NCI-H774 (cell line): ENCODE measurements at regions not wholly inside any gene's neighbourhood (a gene's known extent, or its start where the extent isn't known, plus 50 kb on each side); places are given as distances from the start of the nearest gene placed in this dataset.
A peak's percentile ranks its signal among the peaks of the same experiment; 100 is the strongest.

Source experiments
- DNase-seq: peaks from one replicate; lab custom pipeline; 2025; lab: John Stamatoyannopoulos, UW

GRCh38 chr9:129506041-129506440, 114.9 kb downstream of the C9orf50 start:
- DNase-seq, result no peak

DNA sequence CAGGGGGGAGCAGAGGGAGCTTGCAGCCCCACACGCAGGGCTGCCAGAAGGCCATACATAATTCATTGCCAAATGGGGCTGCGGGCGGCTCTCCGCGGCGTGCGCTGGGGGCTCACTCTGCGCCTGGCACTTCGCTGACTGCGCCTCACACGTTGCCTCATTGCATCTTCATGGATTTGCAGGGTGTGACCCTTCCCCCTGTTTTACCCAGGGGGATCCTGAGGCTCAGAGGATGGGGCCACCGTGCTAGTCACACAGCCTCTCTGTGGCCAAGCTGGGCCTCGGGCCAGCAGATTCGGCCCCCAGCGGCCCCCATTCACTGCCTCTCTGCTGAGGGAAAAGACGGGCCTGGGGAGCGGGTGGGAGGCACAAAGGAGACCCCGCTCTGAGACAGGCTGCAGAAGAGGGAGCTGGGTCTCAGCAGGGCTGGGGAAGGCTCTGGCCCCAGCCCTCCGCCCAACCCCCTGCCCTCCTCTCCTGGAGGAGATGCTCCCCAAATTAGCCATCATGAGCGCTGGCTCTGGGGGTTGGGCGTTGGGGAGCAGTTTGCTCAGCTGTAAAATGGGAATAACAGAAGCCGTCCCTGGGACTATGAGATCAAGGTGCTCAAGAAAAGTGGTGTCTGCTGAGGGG, 115.5 kb downstream of the C9orf50 start:
- DNase-seq, result no peak

GRCh38 chr9:129504404-129504803, 116.5 kb downstream of the C9orf50 start:
- no peak for DNase-seq

DNA sequence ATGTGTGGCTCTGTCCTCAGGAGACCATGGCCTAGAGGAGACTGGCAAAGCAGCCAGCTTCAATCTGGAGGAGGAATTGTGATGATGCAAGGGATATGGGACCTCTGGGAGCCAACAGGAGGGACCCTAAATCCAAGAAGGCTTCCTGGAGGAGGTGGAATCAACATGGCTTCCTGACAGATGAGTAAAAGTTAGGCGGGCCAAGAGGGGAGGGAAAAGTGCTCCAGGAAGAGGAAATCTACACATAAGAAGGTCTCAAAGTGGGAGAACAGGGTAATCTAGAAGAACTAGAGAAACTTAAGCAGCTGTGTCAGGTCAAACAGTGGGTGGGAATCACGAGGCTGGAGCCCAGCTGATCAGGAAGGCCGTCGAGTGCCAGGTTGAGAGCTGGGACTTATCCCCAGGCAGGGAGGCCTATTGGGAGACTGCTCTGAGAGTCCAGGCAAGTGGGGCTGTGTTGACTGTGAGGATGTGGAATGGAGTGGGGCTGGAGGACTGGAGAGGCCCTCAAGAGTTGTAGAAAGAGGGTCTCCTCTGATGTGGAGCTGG, 119.1 kb downstream of the C9orf50 start:
- DNase-seq, result no peak

- no peak for DNase-seq
Measured at GRCh38 chr9:129500863-129501770, 119.8 kb downstream of the C9orf50 start.

- no peak for DNase-seq
Measured at GRCh38 chr9:129500161-129500862, 120.6 kb downstream of the C9orf50 start.

GRCh38 chr9:129498451-129499384, 122.2 kb downstream of the C9orf50 start:
- no peak for DNase-seq

DNA sequence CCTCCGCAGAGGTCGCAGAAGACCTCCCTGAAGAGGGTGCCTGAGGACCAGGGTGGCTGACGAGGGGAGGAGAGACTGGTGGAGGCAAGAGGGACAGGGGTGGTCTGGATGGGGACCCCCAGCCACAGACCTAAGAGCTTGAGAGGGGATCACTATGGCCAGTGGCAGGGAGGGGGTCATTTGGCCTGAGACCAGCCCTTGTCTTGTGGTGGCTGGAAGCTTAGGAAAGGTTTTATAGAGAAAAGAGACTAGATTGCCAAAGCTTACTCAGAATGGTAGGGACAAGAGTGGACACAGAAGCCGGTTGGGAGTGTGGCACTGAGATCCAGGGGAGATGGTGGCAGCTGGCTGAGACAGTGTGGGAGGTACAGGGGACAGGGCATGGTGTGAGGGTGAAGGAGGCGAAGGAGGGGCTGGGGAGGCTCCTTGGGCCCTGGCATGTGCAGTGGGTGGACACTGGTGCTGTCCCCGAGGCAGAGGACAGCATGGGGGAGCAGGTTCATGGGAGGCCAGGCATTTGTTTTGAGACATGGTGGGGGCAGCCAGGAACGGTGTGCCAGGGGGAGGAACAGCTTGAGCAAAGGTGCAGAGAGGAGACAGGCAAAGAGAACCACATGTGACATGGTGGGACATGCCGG, 123.0 kb downstream of the C9orf50 start:
- DNase-seq, result no peak

- no peak for DNase-seq
Measured at GRCh38 chr9:129497005-129497812, 123.7 kb downstream of the C9orf50 start.

- DNase-seq, result peak; percentile 83
Measured at GRCh38 chr9:129496473-129497004, 124.4 kb downstream of the C9orf50 start.

GRCh38 chr9:129495620-129496472, 125.1 kb downstream of the C9orf50 start:
- DNase-seq, result peak; percentile 93

DNA sequence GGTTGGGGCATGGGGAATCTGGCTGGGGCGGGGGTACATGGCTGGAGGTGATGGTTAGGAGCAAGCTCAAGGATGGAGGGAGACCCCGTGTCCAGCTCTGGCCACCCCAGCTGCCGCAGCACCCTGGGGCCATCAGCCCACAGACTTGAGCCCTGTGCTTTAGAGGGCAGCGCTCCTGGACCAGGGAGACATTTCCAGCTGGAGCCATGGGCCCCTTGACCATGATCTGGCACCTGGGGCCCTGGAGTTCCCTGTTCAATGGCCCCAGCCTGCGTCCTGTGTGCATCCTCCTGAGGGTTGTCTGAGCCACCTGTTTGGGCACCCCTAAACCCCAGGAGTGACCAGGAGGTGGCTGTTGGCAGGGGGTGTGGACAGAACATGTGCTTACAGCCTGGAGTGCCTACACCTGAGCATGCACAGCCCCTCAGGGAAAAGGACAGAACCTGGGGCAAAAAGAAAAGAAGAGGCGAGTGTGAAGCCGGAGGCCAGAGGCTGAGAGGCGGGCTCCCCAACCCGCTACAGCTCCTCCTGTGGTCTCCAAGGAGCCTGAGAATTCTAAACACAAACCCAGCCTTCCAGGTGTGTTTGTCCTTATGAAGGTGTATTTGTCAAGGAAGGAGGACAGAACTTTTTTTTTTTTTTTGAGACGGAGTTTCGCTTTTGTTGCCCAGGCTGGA, 126.7 kb downstream of the C9orf50 start:
- no peak for DNase-seq

DNA sequence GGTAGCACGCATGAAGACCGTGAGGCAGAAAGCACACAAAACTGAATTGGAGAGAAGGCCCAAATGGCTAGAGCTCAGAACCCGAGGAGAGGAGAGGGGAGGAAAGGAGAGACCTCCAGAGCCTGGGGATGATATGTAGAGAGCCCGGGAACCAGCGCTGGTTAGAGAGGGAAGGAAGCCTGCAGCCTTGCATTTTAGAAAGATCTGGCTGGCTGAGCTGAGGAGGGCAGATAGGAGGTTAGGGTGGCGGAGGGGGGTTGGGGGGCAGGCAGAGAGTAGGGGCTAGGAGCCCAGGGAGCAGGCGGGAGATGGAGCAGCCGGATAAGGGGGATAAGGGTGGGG, 127.2 kb downstream of the C9orf50 start:
- DNase-seq, result no peak

DNA sequence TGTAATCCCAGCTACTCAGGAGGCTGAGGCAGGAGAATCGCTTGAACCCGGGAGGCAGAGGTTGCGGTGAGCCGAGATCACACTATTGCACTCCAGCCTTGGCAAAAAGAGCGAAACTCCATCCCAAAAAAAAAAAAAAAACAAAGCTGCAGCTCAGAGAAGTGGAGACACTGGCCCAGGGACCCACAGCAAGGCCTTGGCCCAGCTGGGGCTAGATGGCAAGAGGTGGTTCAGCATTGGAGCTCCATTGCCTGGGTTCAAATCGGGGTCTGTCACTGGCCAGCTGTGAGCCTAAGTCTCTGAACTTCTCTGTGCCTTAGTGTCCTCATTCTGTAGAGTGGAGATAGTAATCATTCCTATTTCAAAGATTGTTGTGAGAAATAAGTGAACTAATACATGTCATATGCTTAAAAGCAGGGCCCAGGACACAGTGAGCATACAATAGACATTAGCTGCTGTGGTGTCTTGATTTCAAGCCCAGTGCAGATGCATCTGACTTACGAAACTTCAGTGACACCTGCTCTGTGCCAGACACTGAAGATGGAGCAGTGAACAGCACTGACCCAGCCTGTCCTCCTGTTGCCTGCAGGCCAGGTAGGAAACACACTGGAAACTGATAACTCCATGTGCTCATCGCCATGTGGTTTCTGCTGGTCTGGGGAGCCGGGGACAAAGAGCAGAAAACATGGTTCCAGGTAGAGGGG, 127.7 kb downstream of the C9orf50 start:
- DNase-seq, result no peak

DNA sequence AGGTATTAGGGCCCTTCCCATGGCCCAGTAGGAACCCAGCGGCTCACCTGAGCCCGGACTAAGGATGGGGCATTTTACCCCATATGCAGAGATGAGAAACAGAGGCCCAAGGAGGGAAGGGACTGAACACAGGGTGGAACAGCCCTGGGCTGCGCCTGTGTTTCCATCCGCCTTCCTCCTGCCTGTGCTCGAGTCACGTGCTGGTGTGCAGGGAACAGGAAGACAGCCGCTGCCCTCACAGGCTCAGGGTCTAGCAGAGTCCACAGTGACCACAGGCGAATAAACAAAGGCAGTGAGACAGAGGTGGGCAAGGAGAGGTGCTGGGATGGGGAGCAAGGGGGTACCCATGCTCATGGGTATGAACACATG, 129.4 kb downstream of the C9orf50 start:
- DNase-seq, result no peak

DNA sequence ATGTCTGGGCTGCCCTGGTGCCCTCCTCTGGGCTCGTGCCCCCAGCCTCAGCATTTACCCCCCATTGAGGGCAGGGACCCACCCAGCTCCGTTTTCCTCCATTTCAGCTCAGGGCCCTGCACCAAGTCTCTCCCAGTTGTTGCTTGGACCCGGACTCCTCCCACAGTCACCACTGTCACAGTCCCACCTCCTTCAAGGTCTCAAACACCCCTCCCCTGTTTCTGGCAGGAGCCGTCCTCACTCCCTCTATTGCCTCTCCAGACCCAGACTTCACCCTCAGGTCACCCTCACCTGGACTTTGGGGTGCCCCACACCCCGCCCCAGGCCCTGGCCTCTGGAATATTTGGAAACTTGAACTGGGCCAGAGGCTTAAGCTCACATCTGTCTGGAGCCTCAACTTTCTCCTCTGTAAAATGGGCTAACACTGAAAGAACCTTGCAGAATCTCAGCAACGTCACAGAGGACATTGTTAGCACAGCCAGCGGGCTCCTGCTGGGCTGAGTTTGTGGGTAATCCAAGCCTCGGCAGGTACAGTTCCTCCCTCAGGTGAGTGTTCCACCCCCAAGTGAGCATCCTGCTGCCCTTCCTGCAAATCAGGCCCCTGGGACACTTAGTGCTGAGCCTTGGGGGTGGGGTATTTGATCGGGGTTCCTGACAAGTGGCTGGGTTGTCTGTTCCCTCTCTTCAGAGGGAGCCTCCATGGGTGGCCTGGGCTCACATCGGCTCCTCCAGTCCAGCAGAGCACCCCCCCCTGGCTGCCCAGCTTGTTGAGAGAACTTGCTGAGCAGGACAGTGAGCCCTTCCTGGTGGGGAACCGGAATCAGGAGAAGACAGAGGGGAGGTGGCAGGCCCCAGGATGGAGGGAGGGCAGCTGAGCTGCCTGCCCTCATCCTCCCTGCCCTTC, 130.1 kb downstream of the C9orf50 start:
- DNase-seq, result no peak
